ENCODE measurements at regions not wholly inside any gene's neighbourhood (a gene's known extent, or its start where the extent isn't known, plus 50 kb on each side); places are given as distances from the start of the nearest gene placed in this dataset.

GRCh38 chr6:148128014-148128730, 214.5 kb upstream of the SASH1 start:
- Histone ChIP-seq H3K4me1 (ENCODE audit: control insufficient read depth in 5 of 5, insufficient read depth in 5 of 5, low read length in 5 of 5) (no peaks in the 10 kb centered on the region), H3K36me3 (ENCODE audit: control insufficient read depth in 5 of 5, insufficient read depth in 5 of 5, low read length in 5 of 5) (no peaks in the 10 kb centered on the region), H3K27ac (ENCODE audit: low read depth, low read length) (no peak overlapping the region), H3K4me3 (ENCODE audit: low read depth in 1 of 5, low read length in 5 of 5) (no peak overlapping the region), H3K9me3 (ENCODE audit: control insufficient read depth in 5 of 5, low read length in 5 of 5) (no peaks in the 10 kb centered on the region), H3K9ac (ENCODE audit: low read length in 5 of 5) (no peak overlapping the region), H3K27me3 (ENCODE audit: control insufficient read depth in 5 of 5, insufficient read depth in 4 of 5, low read length in 5 of 5) (peaks cover 0 to 4% (median 0%) of the 10 kb centered on the region in 5 donors)

GRCh38 chr6:148134592-148134991, 208.0 kb upstream of the SASH1 start:
- no peak overlapping the region for H3K9ac ChIP-seq (ENCODE audit: low read length in 5 of 5)
- no peaks in the 10 kb centered on the region for H3K36me3 ChIP-seq (ENCODE audit: control insufficient read depth in 5 of 5, insufficient read depth in 5 of 5, low read length in 5 of 5)
- no peaks in the 10 kb centered on the region for H3K4me1 ChIP-seq (ENCODE audit: control insufficient read depth in 5 of 5, insufficient read depth in 5 of 5, low read length in 5 of 5)
- peaks cover 0 to 4% (median 0%) of the 10 kb centered on the region in 5 donors for H3K27me3 ChIP-seq (ENCODE audit: control insufficient read depth in 5 of 5, insufficient read depth in 4 of 5, low read length in 5 of 5)
- H3K4me3 ChIP-seq (ENCODE audit: low read depth in 1 of 5, low read length in 5 of 5), result no peak overlapping the region
- no peak overlapping the region for H3K27ac ChIP-seq (ENCODE audit: low read depth, low read length)
- peaks cover 0 to 7% (median 0%) of the 10 kb centered on the region in 5 donors for H3K9me3 ChIP-seq (ENCODE audit: control insufficient read depth in 5 of 5, low read length in 5 of 5)

GRCh38 chr6:148136586-148136985, 206.1 kb upstream of the SASH1 start:
- peaks cover 0 to 2% (median 0%) of the 10 kb centered on the region in 5 donors for H3K27me3 ChIP-seq (ENCODE audit: control insufficient read depth in 5 of 5, insufficient read depth in 4 of 5, low read length in 5 of 5)
- H3K9ac ChIP-seq (ENCODE audit: low read length in 5 of 5), result no peak overlapping the region
- H3K27ac ChIP-seq (ENCODE audit: low read depth, low read length), result no peak overlapping the region
- H3K4me1 ChIP-seq (ENCODE audit: control insufficient read depth in 5 of 5, insufficient read depth in 5 of 5, low read length in 5 of 5), result no peaks in the 10 kb centered on the region
- no peaks in the 10 kb centered on the region for H3K36me3 ChIP-seq (ENCODE audit: control insufficient read depth in 5 of 5, insufficient read depth in 5 of 5, low read length in 5 of 5)
- peaks cover 0 to 7% (median 0%) of the 10 kb centered on the region in 5 donors for H3K9me3 ChIP-seq (ENCODE audit: control insufficient read depth in 5 of 5, low read length in 5 of 5)
- no peak overlapping the region for H3K4me3 ChIP-seq (ENCODE audit: low read depth in 1 of 5, low read length in 5 of 5)

- Histone ChIP-seq H3K27ac (ENCODE audit: low read depth, low read length) (no peak overlapping the region), H3K9me3 (ENCODE audit: control insufficient read depth in 5 of 5, low read length in 5 of 5) (peaks cover 0 to 7% (median 0%) of the 10 kb centered on the region in 5 donors), H3K9ac (ENCODE audit: low read length in 5 of 5) (no peak overlapping the region), H3K27me3 (ENCODE audit: control insufficient read depth in 5 of 5, insufficient read depth in 4 of 5, low read length in 5 of 5) (peaks cover 0 to 2% (median 0%) of the 10 kb centered on the region in 5 donors), H3K4me3 (ENCODE audit: low read depth in 1 of 5, low read length in 5 of 5) (no peak overlapping the region), H3K4me1 (ENCODE audit: control insufficient read depth in 5 of 5, insufficient read depth in 5 of 5, low read length in 5 of 5) (no peaks in the 10 kb centered on the region), H3K36me3 (ENCODE audit: control insufficient read depth in 5 of 5, insufficient read depth in 5 of 5, low read length in 5 of 5) (no peaks in the 10 kb centered on the region)
Observed at GRCh38 chr6:148137652-148138051, 205.0 kb upstream of the SASH1 start.

GRCh38 chr6:148138573-148138972, 204.1 kb upstream of the SASH1 start:
- Histone ChIP-seq H3K9ac (ENCODE audit: low read length in 5 of 5) (no peak overlapping the region), H3K4me1 (ENCODE audit: control insufficient read depth in 5 of 5, insufficient read depth in 5 of 5, low read length in 5 of 5) (no peaks in the 10 kb centered on the region), H3K4me3 (ENCODE audit: low read depth in 1 of 5, low read length in 5 of 5) (no peak overlapping the region), H3K27ac (ENCODE audit: low read depth, low read length) (no peak overlapping the region), H3K36me3 (ENCODE audit: control insufficient read depth in 5 of 5, insufficient read depth in 5 of 5, low read length in 5 of 5) (no peaks in the 10 kb centered on the region), H3K27me3 (ENCODE audit: control insufficient read depth in 5 of 5, insufficient read depth in 4 of 5, low read length in 5 of 5) (peaks cover 0 to 2% (median 0%) of the 10 kb centered on the region in 5 donors), H3K9me3 (ENCODE audit: control insufficient read depth in 5 of 5, low read length in 5 of 5) (peaks cover 0 to 7% (median 0%) of the 10 kb centered on the region in 5 donors)

- Histone ChIP-seq H3K4me3 (ENCODE audit: low read depth in 1 of 5, low read length in 5 of 5) (no peak overlapping the region), H3K36me3 (ENCODE audit: control insufficient read depth in 5 of 5, insufficient read depth in 5 of 5, low read length in 5 of 5) (no peaks in the 10 kb centered on the region), H3K27ac (ENCODE audit: low read depth, low read length) (no peak overlapping the region), H3K9me3 (ENCODE audit: control insufficient read depth in 5 of 5, low read length in 5 of 5) (peaks cover 0 to 7% (median 0%) of the 10 kb centered on the region in 5 donors), H3K9ac (ENCODE audit: low read length in 5 of 5) (no peak overlapping the region), H3K27me3 (ENCODE audit: control insufficient read depth in 5 of 5, insufficient read depth in 4 of 5, low read length in 5 of 5) (no peaks in the 10 kb centered on the region), H3K4me1 (ENCODE audit: control insufficient read depth in 5 of 5, insufficient read depth in 5 of 5, low read length in 5 of 5) (no peaks in the 10 kb centered on the region)
Observed at GRCh38 chr6:148140772-148141557, 201.7 kb upstream of the SASH1 start.

GRCh38 chr6:148142821-148143220, 199.8 kb upstream of the SASH1 start:
- Histone ChIP-seq H3K9ac (ENCODE audit: low read length in 5 of 5) (no peak overlapping the region), H3K4me3 (ENCODE audit: low read depth in 1 of 5, low read length in 5 of 5) (no peak overlapping the region), H3K4me1 (ENCODE audit: control insufficient read depth in 5 of 5, insufficient read depth in 5 of 5, low read length in 5 of 5) (no peaks in the 10 kb centered on the region), H3K9me3 (ENCODE audit: control insufficient read depth in 5 of 5, low read length in 5 of 5) (peaks cover 0 to 2% (median 0%) of the 10 kb centered on the region in 5 donors), H3K36me3 (ENCODE audit: control insufficient read depth in 5 of 5, insufficient read depth in 5 of 5, low read length in 5 of 5) (no peaks in the 10 kb centered on the region), H3K27ac (ENCODE audit: low read depth, low read length) (no peak overlapping the region), H3K27me3 (ENCODE audit: control insufficient read depth in 5 of 5, insufficient read depth in 4 of 5, low read length in 5 of 5) (no peaks in the 10 kb centered on the region)

GRCh38 chr6:148143771-148144170, 198.9 kb upstream of the SASH1 start:
- no peaks in the 10 kb centered on the region for H3K27me3 ChIP-seq (ENCODE audit: control insufficient read depth in 5 of 5, insufficient read depth in 4 of 5, low read length in 5 of 5)
- H3K9ac ChIP-seq (ENCODE audit: low read length in 5 of 5), result no peak overlapping the region
- no peaks in the 10 kb centered on the region for H3K4me1 ChIP-seq (ENCODE audit: control insufficient read depth in 5 of 5, insufficient read depth in 5 of 5, low read length in 5 of 5)
- H3K27ac ChIP-seq (ENCODE audit: low read depth, low read length), result no peak overlapping the region
- H3K9me3 ChIP-seq (ENCODE audit: control insufficient read depth in 5 of 5, low read length in 5 of 5), result no peaks in the 10 kb centered on the region
- no peaks in the 10 kb centered on the region for H3K36me3 ChIP-seq (ENCODE audit: control insufficient read depth in 5 of 5, insufficient read depth in 5 of 5, low read length in 5 of 5)
- no peak overlapping the region for H3K4me3 ChIP-seq (ENCODE audit: low read depth in 1 of 5, low read length in 5 of 5)

- Histone ChIP-seq H3K27ac (ENCODE audit: low read depth, low read length) (no peak overlapping the region), H3K36me3 (ENCODE audit: control insufficient read depth in 5 of 5, insufficient read depth in 5 of 5, low read length in 5 of 5) (no peaks in the 10 kb centered on the region), H3K9ac (ENCODE audit: low read length in 5 of 5) (peak overlapping the region in 1 of 5 donors; percentile 32), H3K4me3 (ENCODE audit: low read depth in 1 of 5, low read length in 5 of 5) (peak overlapping the region in 1 of 5 donors; percentile 33), H3K9me3 (ENCODE audit: control insufficient read depth in 5 of 5, low read length in 5 of 5) (no peaks in the 10 kb centered on the region), H3K27me3 (ENCODE audit: control insufficient read depth in 5 of 5, insufficient read depth in 4 of 5, low read length in 5 of 5) (no peaks in the 10 kb centered on the region), H3K4me1 (ENCODE audit: control insufficient read depth in 5 of 5, insufficient read depth in 5 of 5, low read length in 5 of 5) (no peaks in the 10 kb centered on the region)
Observed at GRCh38 chr6:148144917-148145521, 197.6 kb upstream of the SASH1 start.
